HEK293 (cell line): ENCODE measurements at regions not wholly inside any gene's neighbourhood (a gene's known extent, or its start where the extent isn't known, plus 50 kb on each side); places are given as distances from the start of the nearest gene placed in this dataset.

Experiments used
- CTCF ChIA-PET: fragments of 350-600 bp; formaldehyde crosslinking; extraction: SDS; loops from one replicate; lab custom pipeline; 2021; ENCODE audit warnings: antibody characterized with exemption; lab: Yijun Ruan, JAX
- POLR2A ChIA-PET: fragments of 300-600 bp; formaldehyde crosslinking; extraction: SDS; loops from one replicate; lab custom pipeline; 2020; ENCODE audit warnings: antibody characterized with exemption, inconsistent platforms; lab: Yijun Ruan, JAX
- H3K27ac ChIP-seq: fragments of 200-500 bp; sonication (Bioruptor generic); 2 replicates; pipeline ENCODE4 v1.5.1; 2014; ENCODE audit warnings: low read depth, low read length, control low read depth, inconsistent platforms; ENCODE audit errors: extremely low read depth
- H3K36me3 ChIP-seq, 2 experiments: fragments of 200-500 bp in 1 of 2; sonication (Bioruptor generic) in 1 of 2; 1 replicate in 1 of 2; 2 replicates in 1 of 2; pipeline ENCODE4 v1.5.1; 2014 to 2017; ENCODE audit warnings: inconsistent platforms in 2 of 2, low read length in 2 of 2; ENCODE audit not compliant: control insufficient read depth in 2 of 2, insufficient read depth in 1 of 2
- H3K4me1 ChIP-seq: fragments of 200-500 bp; sonication (Bioruptor generic); 2 replicates; pipeline ENCODE4 v1.5.1; 2014; ENCODE audit warnings: mild to moderate bottlenecking, low read length, inconsistent platforms; ENCODE audit not compliant: control insufficient read depth, insufficient read depth
- H3K4me3 ChIP-seq: 2 replicates; pipeline ENCODE4 v1.5.1; 2011; ENCODE audit warnings: low read depth, mild to moderate bottlenecking, control low read depth, low read length, moderate library complexity
- H3K9me3 ChIP-seq: fragments of 200-500 bp; sonication (Bioruptor generic); 2 replicates; pipeline ENCODE4 v1.5.1; 2014; ENCODE audit warnings: low read depth, low read length, inconsistent platforms; ENCODE audit not compliant: control insufficient read depth, insufficient read depth
- BCL11A ChIP-seq: fragments of 450-650 bp; formaldehyde crosslinking; IDR thresholded peaks from 2 replicates; pipeline ENCODE4 v1.5.1; 2016; ENCODE audit warnings: low read depth, missing biosample characterization, missing genetic modification characterization
- HIC1 ChIP-seq: fragments of 450-650 bp; formaldehyde crosslinking; IDR thresholded peaks from 2 replicates; pipeline ENCODE4 v1.5.1; 2016; ENCODE audit warnings: missing biosample characterization, missing genetic modification characterization
- RBAK ChIP-seq: fragments of 450-650 bp; formaldehyde crosslinking; IDR thresholded peaks from 2 replicates; pipeline ENCODE4 v1.5.1; 2016; ENCODE audit warnings: missing biosample characterization, missing genetic modification characterization
- TRIM28 ChIP-seq: IDR thresholded peaks from 2 replicates; pipeline ENCODE4 v1.6.1; 2011; ENCODE audit warnings: low read length, control low read depth, borderline replicate concordance
- YY1 ChIP-seq: fragments of 450-650 bp; formaldehyde crosslinking; IDR thresholded peaks from 2 replicates; pipeline ENCODE4 v1.5.1; 2018; ENCODE audit warnings: missing biosample characterization, missing genetic modification characterization
- ZFHX2 ChIP-seq: fragments of 450-650 bp; formaldehyde crosslinking; conservative IDR thresholded peaks from 2 replicates; pipeline ENCODE4 v1.5.1; 2016; ENCODE audit warnings: missing biosample characterization, missing genetic modification characterization
- ZIC2 ChIP-seq: fragments of 450-650 bp; formaldehyde crosslinking; IDR thresholded peaks from 2 replicates; pipeline ENCODE4 v1.5.1; 2016; ENCODE audit warnings: missing biosample characterization, missing genetic modification characterization
- ZNF138 ChIP-seq: fragments of 450-650 bp; formaldehyde crosslinking; IDR thresholded peaks from 2 replicates; pipeline ENCODE4 v1.5.1; 2016; ENCODE audit warnings: missing biosample characterization, missing genetic modification characterization, borderline replicate concordance
- ZNF19 ChIP-seq: fragments of 450-650 bp; formaldehyde crosslinking; IDR thresholded peaks from 2 replicates; pipeline ENCODE4; 2016; ENCODE audit warnings: missing biosample characterization, missing genetic modification characterization, low read depth
- ZNF211 ChIP-seq: fragments of 450-650 bp; formaldehyde crosslinking; IDR thresholded peaks from 2 replicates; pipeline ENCODE4 v1.5.1; 2016; ENCODE audit warnings: low read depth, missing biosample characterization, missing genetic modification characterization
- ZNF266 ChIP-seq: fragments of 450-650 bp; formaldehyde crosslinking; IDR thresholded peaks from 2 replicates; pipeline ENCODE4 v1.5.1; 2016; ENCODE audit warnings: missing biosample characterization, missing genetic modification characterization, low read depth
- ZNF449 ChIP-seq: fragments of 450-650 bp; formaldehyde crosslinking; IDR thresholded peaks from 2 replicates; pipeline ENCODE4 v1.5.1; 2017; ENCODE audit warnings: missing biosample characterization, mild to moderate bottlenecking, missing genetic modification characterization, moderate library complexity
- ZNF658 ChIP-seq: fragments of 450-650 bp; formaldehyde crosslinking; IDR thresholded peaks from 2 replicates; pipeline ENCODE4; 2016; ENCODE audit warnings: missing biosample characterization, missing genetic modification characterization
- ZNF701 ChIP-seq: fragments of 450-650 bp; formaldehyde crosslinking; IDR thresholded peaks from 2 replicates; pipeline ENCODE4 v1.5.1; 2016; ENCODE audit warnings: missing biosample characterization, missing genetic modification characterization
- TF ChIP-seq, protein P1 (sequence below): fragments of 450-650 bp; formaldehyde crosslinking; IDR thresholded peaks from 2 replicates; pipeline ENCODE4 v1.5.1; 2016; ENCODE audit warnings: missing biosample characterization, missing genetic modification characterization
- TF ChIP-seq, protein P2 (sequence below): fragments of 450-650 bp; formaldehyde crosslinking; IDR thresholded peaks from 2 replicates; pipeline ENCODE4 v1.5.1; 2016; ENCODE audit warnings: missing biosample characterization, missing genetic modification characterization

DNA sequence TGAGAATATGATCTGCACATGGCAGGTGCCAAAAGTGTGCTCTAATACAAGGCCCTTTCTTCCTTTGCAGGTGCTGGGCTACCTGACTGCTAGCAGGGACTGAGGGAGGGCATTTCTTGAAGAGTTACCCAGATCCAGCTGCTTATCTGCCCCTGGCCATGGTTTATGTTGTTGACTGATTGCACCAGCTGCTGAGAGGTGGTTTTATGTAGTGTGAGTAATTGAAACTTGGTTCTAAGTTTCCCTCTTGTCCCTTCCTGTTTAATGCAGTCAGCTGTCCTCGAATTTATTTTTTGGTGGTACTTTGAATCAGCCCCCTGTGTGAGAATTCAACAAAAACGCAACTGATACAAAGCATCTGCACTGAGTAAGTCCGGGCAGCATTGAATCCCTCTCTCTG, 288.3 kb upstream of the C2CD4B start:
- H3K4me1 ChIP-seq, result no peaks in the 10 kb centered on the region
- H3K36me3 ChIP-seq, result no peaks in the 10 kb centered on the region
- TF ChIP-seq, protein P1, sequence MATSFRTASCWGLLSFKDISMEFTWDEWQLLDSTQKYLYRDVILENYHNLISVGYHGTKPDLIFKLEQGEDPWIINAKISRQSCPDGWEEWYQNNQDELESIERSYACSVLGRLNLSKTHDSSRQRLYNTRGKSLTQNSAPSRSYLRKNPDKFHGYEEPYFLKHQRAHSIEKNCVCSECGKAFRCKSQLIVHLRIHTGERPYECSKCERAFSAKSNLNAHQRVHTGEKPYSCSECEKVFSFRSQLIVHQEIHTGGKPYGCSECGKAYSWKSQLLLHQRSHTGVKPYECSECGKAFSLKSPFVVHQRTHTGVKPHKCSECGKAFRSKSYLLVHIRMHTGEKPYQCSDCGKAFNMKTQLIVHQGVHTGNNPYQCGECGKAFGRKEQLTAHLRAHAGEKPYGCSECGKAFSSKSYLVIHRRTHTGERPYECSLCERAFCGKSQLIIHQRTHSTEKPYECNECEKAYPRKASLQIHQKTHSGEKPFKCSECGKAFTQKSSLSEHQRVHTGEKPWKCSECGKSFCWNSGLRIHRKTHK (tag by site-specific recombination), result no peak
- TF ChIP-seq HIC1 (tag by site-specific recombination) (no peak), YY1 (tag by site-specific recombination) (no peak), BCL11A (no peak), ZFHX2 (tag by site-specific recombination) (no peak)
- TF ChIP-seq, all 188 proteins: peak for 0
- Histone ChIP-seq H3K9me3 (no peaks in the 10 kb centered on the region), H3K27ac (no peak overlapping the region), H3K4me3 (no peak overlapping the region)
- CTCF ChIA-PET, result no interaction called here
- POLR2A ChIA-PET, result no interaction called here

GRCh38 chr15:62453981-62454380, 288.9 kb upstream of the C2CD4B start:
- Histone ChIP-seq H3K9me3 (no peaks in the 10 kb centered on the region), H3K4me3 (no peak overlapping the region), H3K4me1 (no peaks in the 10 kb centered on the region), H3K27ac (no peak overlapping the region), H3K36me3 (no peaks in the 10 kb centered on the region)
- ChIA-PET CTCF (no interaction called here), POLR2A (no interaction called here)
- TF ChIP-seq HIC1 (tag by site-specific recombination) (no peak), ZNF658 (tag by site-specific recombination) (no peak), ZNF701 (tag by site-specific recombination) (no peak), TRIM28 (no peak)

DNA sequence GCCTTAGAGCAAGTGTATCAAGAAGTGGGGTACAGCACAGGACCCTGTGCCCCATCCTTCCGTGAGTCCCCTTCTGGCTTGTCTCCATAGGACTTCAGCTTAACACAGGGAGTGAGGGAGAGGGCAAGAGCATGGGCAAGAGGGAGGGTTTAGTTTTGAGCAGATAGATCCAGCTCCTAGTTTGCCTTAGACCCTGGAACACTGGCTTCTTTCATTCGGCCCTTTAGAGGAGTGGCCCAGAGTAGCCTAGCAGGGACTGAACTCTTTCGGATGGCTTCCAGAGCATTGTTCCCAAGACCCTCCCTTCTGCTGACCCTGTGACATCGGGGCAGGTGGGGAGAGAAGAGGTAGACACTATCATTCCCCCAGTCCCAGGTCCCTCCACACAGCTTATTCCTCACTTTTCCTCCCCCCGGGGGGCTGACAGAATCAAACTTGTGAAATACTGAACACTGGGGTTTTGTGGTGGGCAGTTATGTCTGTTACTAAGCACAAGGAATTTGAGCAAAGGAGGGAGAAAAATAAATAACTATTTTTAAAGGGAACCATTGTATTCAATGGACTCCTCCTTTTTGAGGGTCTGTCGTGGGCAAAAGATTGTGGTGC, 289.6 kb upstream of the C2CD4B start:
- CTCF ChIA-PET, result no interaction called here
- H3K9me3 ChIP-seq, result no peaks in the 10 kb centered on the region
- H3K4me1 ChIP-seq, result no peaks in the 10 kb centered on the region; the same call in 1 of the 2 replicates
- no peak overlapping the region for H3K4me3 ChIP-seq
- no peak for TF ChIP-seq ZNF266 (tag by site-specific recombination)
- POLR2A ChIA-PET, result no interaction called here
- H3K27ac ChIP-seq, result no peak overlapping the region
- no peaks in the 10 kb centered on the region for H3K36me3 ChIP-seq

DNA sequence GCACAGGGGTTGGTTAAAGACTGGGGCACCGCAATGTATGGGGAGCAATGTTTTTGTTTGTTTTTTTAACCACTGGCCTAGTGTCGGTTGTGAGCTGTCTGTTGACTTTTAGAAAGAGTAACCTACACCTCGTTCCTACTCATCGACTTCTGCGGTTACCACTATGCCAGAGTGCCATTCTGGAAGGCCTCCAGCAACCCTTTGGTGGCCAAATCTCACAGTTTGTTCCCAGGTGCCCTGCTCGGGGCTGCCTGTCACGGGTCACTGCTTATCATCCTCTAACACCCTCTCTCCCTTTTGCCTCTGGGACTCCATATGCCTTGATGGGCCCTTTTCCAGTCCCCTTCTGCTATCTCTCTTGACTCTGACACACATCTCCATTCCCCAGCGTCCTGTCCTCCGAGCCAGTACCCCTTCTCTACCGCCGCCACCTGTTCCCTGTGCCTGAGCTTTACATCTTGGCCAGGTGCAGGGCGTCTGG, 290.4 kb upstream of the C2CD4B start:
- Histone ChIP-seq H3K27ac (no peak overlapping the region), H3K4me1 (no peaks in the 10 kb centered on the region; the same call in 1 of the 2 replicates), H3K36me3 (no peaks in the 10 kb centered on the region), H3K9me3 (no peaks in the 10 kb centered on the region), H3K4me3 (no peak overlapping the region)
- CTCF ChIA-PET, result no interaction called here
- POLR2A ChIA-PET, result no interaction called here
- TF ChIP-seq, protein P2, sequence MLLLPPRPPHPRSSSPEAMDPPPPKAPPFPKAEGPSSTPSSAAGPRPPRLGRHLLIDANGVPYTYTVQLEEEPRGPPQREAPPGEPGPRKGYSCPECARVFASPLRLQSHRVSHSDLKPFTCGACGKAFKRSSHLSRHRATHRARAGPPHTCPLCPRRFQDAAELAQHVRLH (tag by site-specific recombination), result no peak
- no peak for TF ChIP-seq ZNF211 (tag by site-specific recombination)
- no peak for TF ChIP-seq ZNF138 (tag by site-specific recombination)
- no peak for TF ChIP-seq RBAK (tag by site-specific recombination)
- TF ChIP-seq ZNF449 (tag by site-specific recombination), result no peak
- no peak for TF ChIP-seq ZIC2 (tag by site-specific recombination)
- TF ChIP-seq TRIM28, result no peak
- TF ChIP-seq YY1 (tag by site-specific recombination), result no peak
- no peak for TF ChIP-seq ZNF19 (tag by site-specific recombination)
